ENCODE measurements at regions not wholly inside any gene's neighbourhood (a gene's known extent, or its start where the extent isn't known, plus 50 kb on each side); places are given as distances from the start of the nearest gene placed in this dataset.
"Not testable (repeated sequence)": the region's sequence is repeated elsewhere in the genome, so short reads cannot be mapped to it uniquely, and the experiment has no call there.

GRCh38 chr3:20608054-20608738 lies 422.2 kb upstream of the SGO1 start:
- DNase-seq: no peak

- no peak for DNase-seq
These were observed 418.7 kb upstream of the SGO1 start for GRCh38 chr3:20604659-20605058.

- DNase-seq: no peak
These were observed 403.3 kb upstream of the SGO1 start for GRCh38 chr3:20589275-20589674.

GRCh38 chr3:20588781-20589180 lies 402.8 kb upstream of the SGO1 start:
- DNase-seq: no peak

GRCh38 chr3:20583648-20584047 lies 397.6 kb upstream of the SGO1 start:
- DNase-seq: no peak

- no peak for DNase-seq
These were observed 390.2 kb upstream of the SGO1 start for GRCh38 chr3:20576228-20576627.

GRCh38 chr3:20575146-20575545 lies 389.1 kb upstream of the SGO1 start:
- DNase-seq: no peak

- DNase-seq: no peak
These were observed 388.7 kb upstream of the SGO1 start for GRCh38 chr3:20574746-20575145.

GRCh38 chr3:20573175-20573574 lies 387.2 kb upstream of the SGO1 start:
- no peak for DNase-seq

- no peak for DNase-seq
These were observed 386.5 kb upstream of the SGO1 start for GRCh38 chr3:20572473-20572872.

- no peak for DNase-seq
These were observed 383.3 kb upstream of the SGO1 start for GRCh38 chr3:20569310-20569709.

- DNase-seq: no peak
These were observed 379.0 kb upstream of the SGO1 start for GRCh38 chr3:20564966-20565365.

- DNase-seq: no peak
These were observed 378.0 kb upstream of the SGO1 start for GRCh38 chr3:20563985-20564384.

- DNase-seq: no peak
These were observed 377.2 kb upstream of the SGO1 start for GRCh38 chr3:20563251-20563650.

- DNase-seq: no peak
These were observed 375.2 kb upstream of the SGO1 start for GRCh38 chr3:20561166-20561565.

- DNase-seq: not testable (repeated sequence)
These were observed 374.4 kb upstream of the SGO1 start for GRCh38 chr3:20560446-20560845.

GRCh38 chr3:20558161-20558560 lies 372.2 kb upstream of the SGO1 start:
- DNase-seq: no peak

GRCh38 chr3:20556661-20557060 lies 370.7 kb upstream of the SGO1 start:
- DNase-seq: no peak

GRCh38 chr3:20552605-20553275 lies 366.7 kb upstream of the SGO1 start:
- DNase-seq: no peak

GRCh38 chr3:20547361-20548269 lies 361.6 kb upstream of the SGO1 start:
- DNase-seq: not testable (repeated sequence)

- no peak for DNase-seq
These were observed 360.6 kb upstream of the SGO1 start for GRCh38 chr3:20546636-20547035.

GRCh38 chr3:20543535-20544226 lies 357.7 kb upstream of the SGO1 start:
- no peak for DNase-seq

- DNase-seq: no peak
These were observed 354.1 kb upstream of the SGO1 start for GRCh38 chr3:20540066-20540465.
